ENCODE measurements at regions not wholly inside any gene's neighbourhood (a gene's known extent, or its start where the extent isn't known, plus 50 kb on each side); places are given as distances from the start of the nearest gene placed in this dataset.

DNA sequence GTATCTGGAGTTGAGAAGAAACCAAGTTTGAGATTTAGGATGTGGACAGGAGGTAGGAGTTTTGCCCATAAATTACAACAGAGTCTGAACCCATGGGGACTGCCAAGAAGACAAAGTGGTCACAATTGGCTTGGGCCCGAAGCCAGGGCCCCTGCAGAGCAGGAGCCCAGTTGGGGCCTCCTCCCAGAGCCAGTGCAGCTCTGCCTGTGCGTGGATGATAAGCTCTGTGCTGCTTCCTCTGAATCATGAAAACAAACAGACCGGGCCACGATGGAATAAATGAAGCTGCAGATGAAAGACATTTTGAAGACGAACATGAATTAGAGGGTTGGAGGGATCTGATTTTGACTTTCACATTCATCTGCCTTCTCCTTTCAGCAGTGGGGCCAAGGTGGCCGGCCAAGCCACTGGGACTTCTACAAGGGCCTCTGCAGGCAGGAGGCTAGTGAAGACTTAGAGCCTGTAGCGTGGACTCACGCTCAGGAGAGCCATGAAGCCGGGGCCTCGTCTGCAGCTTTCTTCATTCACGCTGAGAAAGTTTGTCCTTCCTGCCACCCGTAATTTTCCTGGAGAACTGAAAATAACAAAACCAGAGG lies 156.8 kb upstream of the LYZL1 start (continued):
- TF ChIP-seq, protein P1, sequence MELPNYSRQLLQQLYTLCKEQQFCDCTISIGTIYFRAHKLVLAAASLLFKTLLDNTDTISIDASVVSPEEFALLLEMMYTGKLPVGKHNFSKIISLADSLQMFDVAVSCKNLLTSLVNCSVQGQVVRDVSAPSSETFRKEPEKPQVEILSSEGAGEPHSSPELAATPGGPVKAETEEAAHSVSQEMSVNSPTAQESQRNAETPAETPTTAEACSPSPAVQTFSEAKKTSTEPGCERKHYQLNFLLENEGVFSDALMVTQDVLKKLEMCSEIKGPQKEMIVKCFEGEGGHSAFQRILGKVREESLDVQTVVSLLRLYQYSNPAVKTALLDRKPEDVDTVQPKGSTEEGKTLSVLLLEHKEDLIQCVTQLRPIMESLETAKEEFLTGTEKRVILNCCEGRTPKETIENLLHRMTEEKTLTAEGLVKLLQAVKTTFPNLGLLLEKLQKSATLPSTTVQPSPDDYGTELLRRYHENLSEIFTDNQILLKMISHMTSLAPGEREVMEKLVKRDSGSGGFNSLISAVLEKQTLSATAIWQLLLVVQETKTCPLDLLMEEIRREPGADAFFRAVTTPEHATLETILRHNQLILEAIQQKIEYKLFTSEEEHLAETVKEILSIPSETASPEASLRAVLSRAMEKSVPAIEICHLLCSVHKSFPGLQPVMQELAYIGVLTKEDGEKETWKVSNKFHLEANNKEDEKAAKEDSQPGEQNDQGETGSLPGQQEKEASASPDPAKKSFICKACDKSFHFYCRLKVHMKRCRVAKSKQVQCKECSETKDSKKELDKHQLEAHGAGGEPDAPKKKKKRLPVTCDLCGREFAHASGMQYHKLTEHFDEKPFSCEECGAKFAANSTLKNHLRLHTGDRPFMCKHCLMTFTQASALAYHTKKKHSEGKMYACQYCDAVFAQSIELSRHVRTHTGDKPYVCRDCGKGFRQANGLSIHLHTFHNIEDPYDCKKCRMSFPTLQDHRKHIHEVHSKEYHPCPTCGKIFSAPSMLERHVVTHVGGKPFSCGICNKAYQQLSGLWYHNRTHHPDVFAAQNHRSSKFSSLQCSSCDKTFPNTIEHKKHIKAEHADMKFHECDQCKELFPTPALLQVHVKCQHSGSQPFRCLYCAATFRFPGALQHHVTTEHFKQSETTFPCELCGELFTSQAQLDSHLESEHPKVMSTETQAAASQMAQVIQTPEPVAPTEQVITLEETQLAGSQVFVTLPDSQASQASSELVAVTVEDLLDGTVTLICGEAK (IDR thresholded peaks at IDR 0.05) = 0 out of 2 replicates have a peak, but pooled peaks have one; percentile 19
- TF ChIP-seq, protein P1 (CRISPR knock-in tag; IDR thresholded peaks at IDR 0.05) = no peak
- TF ChIP-seq HEY1 (CRISPR knock-in tag; IDR thresholded peaks at IDR 0.05; ENCODE audit: borderline replicate concordance) = no peak
- no peak for TF ChIP-seq ZNF212 (CRISPR knock-in tag; IDR thresholded peaks at IDR 0.05)
- no peak for TF ChIP-seq XRCC3 (IDR thresholded peaks at IDR 0.05)
- no peak for TF ChIP-seq SREBF1 (IDR thresholded peaks at IDR 0.05; ENCODE audit: borderline replicate concordance, low read depth, low read length)
- no peak for TF ChIP-seq ZBTB1 (CRISPR knock-in tag; IDR thresholded peaks at IDR 0.05; ENCODE audit: borderline replicate concordance, low read depth)
- TF ChIP-seq THRB (CRISPR knock-in tag; conservative IDR thresholded peaks at IDR 0.05) = no peak
- 0 out of 2 replicates have a peak, but pooled peaks have one; percentile 68 for TF ChIP-seq ARID3A (IDR thresholded peaks at IDR 0.05; ENCODE audit: borderline replicate concordance, low read depth, low read length)
- no peak for TF ChIP-seq TAF9B (IDR thresholded peaks at IDR 0.05; ENCODE audit: partially characterized antibody)
